GM12891 (cell line): ENCODE measurements at regions not wholly inside any gene's neighbourhood (a gene's known extent, or its start where the extent isn't known, plus 50 kb on each side); places are given as distances from the start of the nearest gene placed in this dataset.

ENCODE experiments used
- DNase-seq: peaks from one replicate; pipeline ENCODE4 v3.0.0; 2011; ENCODE audit warnings: low spot score; ENCODE audit not compliant: insufficient read length
- FAIRE-seq: peaks from 2 replicates; lab custom pipeline; 2011; peaks lifted over from hg19 to GRCh38; lab: Jason Lieb, UNC
- PAX5 ChIP-seq: IDR thresholded peaks from 2 replicates; pipeline ENCODE4 v1.6.1; 2011; ENCODE audit warnings: low read length, moderate library complexity, mild to moderate bottlenecking; ENCODE audit not compliant: insufficient read depth, severe bottlenecking
- POLR2A ChIP-seq: IDR thresholded peaks from 2 replicates; pipeline ENCODE4 v1.6.1; 2011; ENCODE audit warnings: low read depth, low read length, control low read depth
- POLR2AphosphoS5 ChIP-seq: IDR thresholded peaks from 2 replicates; pipeline ENCODE4 v1.6.1; 2011; ENCODE audit warnings: low read depth, low read length, control low read depth
- POU2F2 ChIP-seq: IDR thresholded peaks from 2 replicates; pipeline ENCODE4 v1.6.1; 2011; ENCODE audit warnings: low read depth, mild to moderate bottlenecking, control low read depth, low read length, moderate library complexity
- SPI1 ChIP-seq: IDR thresholded peaks from 2 replicates; pipeline ENCODE4 v1.6.1; 2011; ENCODE audit warnings: low read depth, low read length, control low read depth
- TAF1 ChIP-seq: IDR thresholded peaks from 2 replicates; pipeline ENCODE4 v1.6.1; 2011; ENCODE audit warnings: low read depth, low read length, control low read depth

GRCh38 chr9:2291980-2292704 is 277.0 kb downstream of the SMARCA2 start:
- FAIRE-seq (no peak), DNase-seq (no peak)

GRCh38 chr9:2292733-2293132 is 277.6 kb downstream of the SMARCA2 start:
- no peak for FAIRE-seq
- DNase-seq, result no peak
- TF ChIP-seq POU2F2, result no peak
- no peak for TF ChIP-seq POLR2AphosphoS5
- no peak for TF ChIP-seq SPI1
- no peak for TF ChIP-seq TAF1
- TF ChIP-seq PAX5, result no peak
- TF ChIP-seq POLR2A, result no peak

More at GRCh38 chr9:2291980-2292704, 277.0 kb downstream of the SMARCA2 start:
- TF ChIP-seq PAX5 (no peak), POU2F2 (no peak), SPI1 (no peak), POLR2AphosphoS5 (no peak)

GRCh38 chr9:2297771-2298170 is 282.6 kb downstream of the SMARCA2 start:
- TF ChIP-seq PAX5, result no peak
- no peak for TF ChIP-seq POLR2A
- no peak for TF ChIP-seq POU2F2
- TF ChIP-seq POLR2AphosphoS5, result no peak
- TF ChIP-seq SPI1, result no peak
- no peak for TF ChIP-seq TAF1
- no peak for DNase-seq
- no peak for FAIRE-seq

GRCh38 chr9:2298217-2298616 is 283.1 kb downstream of the SMARCA2 start:
- no peak for FAIRE-seq
- DNase-seq, result no peak
- TF ChIP-seq PAX5 (no peak), POLR2A (no peak), POU2F2 (no peak), POLR2AphosphoS5 (no peak), SPI1 (no peak), TAF1 (no peak)

- TF ChIP-seq TAF1 (no peak), SPI1 (no peak), POLR2AphosphoS5 (no peak), POLR2A (no peak), POU2F2 (no peak), PAX5 (no peak)
- DNase-seq, result no peak
- no peak for FAIRE-seq
Measured at GRCh38 chr9:2299156-2299842, 284.2 kb downstream of the SMARCA2 start.

GRCh38 chr9:2299843-2300205 is 284.7 kb downstream of the SMARCA2 start:
- no peak for FAIRE-seq
- DNase-seq, result no peak
- TF ChIP-seq POLR2A (no peak), PAX5 (no peak), POLR2AphosphoS5 (no peak), POU2F2 (no peak), SPI1 (no peak), TAF1 (no peak)

GRCh38 chr9:2300325-2300724 is 285.2 kb downstream of the SMARCA2 start:
- FAIRE-seq (no peak), DNase-seq (no peak)
- TF ChIP-seq PAX5 (no peak), POLR2AphosphoS5 (no peak), SPI1 (no peak), TAF1 (no peak), POU2F2 (no peak), POLR2A (no peak)

- TF ChIP-seq POLR2AphosphoS5 (no peak), POLR2A (no peak), PAX5 (no peak), TAF1 (no peak), POU2F2 (no peak), SPI1 (no peak)
- no peak for FAIRE-seq
- no peak for DNase-seq
Measured at GRCh38 chr9:2302606-2303005, 287.5 kb downstream of the SMARCA2 start.

- no peak for TF ChIP-seq PAX5
- no peak for TF ChIP-seq POLR2A
- TF ChIP-seq POU2F2, result no peak
- TF ChIP-seq SPI1, result no peak
- TF ChIP-seq TAF1, result no peak
- no peak for TF ChIP-seq POLR2AphosphoS5
- DNase-seq, result no peak
- no peak for FAIRE-seq
Measured at GRCh38 chr9:2303056-2303455, 287.9 kb downstream of the SMARCA2 start.
